Endothelial cell of umbilical vein (primary cell): ENCODE measurements at regions not wholly inside any gene's neighbourhood (a gene's known extent, or its start where the extent isn't known, plus 50 kb on each side); places are given as distances from the start of the nearest gene placed in this dataset.

ENCODE experiments used
- BruUV-seq: library from RNA; stranded (reverse); fragments of 400-500 nt; replicated peaks from 2 replicates; lab custom pipeline; 2021; lab: Mats Ljungman, UMichigan
- CTCF ChIA-PET: fragments of 300-600, 350-600 bp; sonication (Branson Sonifier 250); formaldehyde crosslinking; loops from one replicate; lab custom pipeline; 2021; ENCODE audit warnings: antibody characterized with exemption, inconsistent platforms; lab: Charles Lee
- POLR2A ChIA-PET: fragments of 300-600, 350-600 bp; sonication (Branson Sonifier 250); formaldehyde crosslinking; loops from one replicate; lab custom pipeline; 2021; ENCODE audit warnings: antibody characterized with exemption, inconsistent platforms; lab: Charles Lee
- DNase-seq: peaks from one replicate; pipeline ENCODE4 v3.0.0-alpha.2; 2011; ENCODE audit warnings: low read depth, low spot score
- FAIRE-seq: peaks from 2 replicates; lab custom pipeline; 2011; peaks lifted over from hg19 to GRCh38; lab: Jason Lieb, UNC
- H2AFZ ChIP-seq: 2 replicates; pipeline ENCODE4 v1.6.0; 2012; ENCODE audit warnings: low read depth, low read length, control low read depth, inconsistent platforms
- H3K27ac ChIP-seq: 2 replicates; pipeline ENCODE4 v1.5.1; 2011; ENCODE audit warnings: low read depth, mild to moderate bottlenecking, control low read depth, low read length, moderate library complexity; ENCODE audit not compliant: insufficient read depth
- H3K27me3 ChIP-seq, 2 experiments: 2 replicates each; pipeline versions ENCODE4 v1.6.0 to v1.6.1; 2011; ENCODE audit warnings: low read length in 2 of 2, mixed read lengths in 1 of 2; ENCODE audit not compliant: control insufficient read depth in 2 of 2, insufficient read depth in 2 of 2
- H3K36me3 ChIP-seq, 2 experiments: 2 replicates in 1 of 2; 3 replicates in 1 of 2; pipeline ENCODE4 v1.5.1; 2011; ENCODE audit warnings: low read length in 2 of 2, mild to moderate bottlenecking in 1 of 2, moderate library complexity in 1 of 2; ENCODE audit not compliant: control insufficient read depth in 2 of 2, insufficient read depth in 2 of 2; ENCODE audit errors: extremely low read depth in 1 of 2
- H3K4me1 ChIP-seq: 3 replicates; pipeline ENCODE4 v1.5.1; 2011; ENCODE audit warnings: mild to moderate bottlenecking, low read length; ENCODE audit not compliant: control insufficient read depth, insufficient read depth; ENCODE audit errors: extremely low read depth
- H3K4me2 ChIP-seq: 2 replicates; pipeline ENCODE4 v1.6.1; 2011; ENCODE audit warnings: low read length, control low read depth, mixed read lengths; ENCODE audit not compliant: insufficient read depth
- H3K4me3 ChIP-seq, 3 experiments: fragments of 200-600 bp in 1 of 3; sonication (generic), shearing (Covaris generic) in 1 of 3; replicated peaks in 1 of 3; 2 replicates each; pipeline ENCODE4 v1.5.1; 2011 to 2016; ENCODE audit warnings: control low read depth in 3 of 3, low read length in 3 of 3, mild to moderate bottlenecking in 2 of 3, inconsistent platforms in 1 of 3, low read depth in 1 of 3, moderate library complexity in 1 of 3; ENCODE audit not compliant: insufficient read depth in 1 of 3
- H3K79me2 ChIP-seq: 2 replicates; pipeline ENCODE4 v1.6.0; 2012; ENCODE audit warnings: low read length, inconsistent platforms; ENCODE audit not compliant: control insufficient read depth, insufficient read depth
- H3K9ac ChIP-seq: replicated peaks from 2 replicates; pipeline ENCODE3; 2011; ENCODE audit warnings: low read length, control low read depth; ENCODE audit not compliant: insufficient read depth; ENCODE audit errors: extremely low read depth
- H3K9me1 ChIP-seq: replicated peaks from 3 replicates; pipeline ENCODE4 v1.6.0; 2011; ENCODE audit warnings: mild to moderate bottlenecking, low read length; ENCODE audit not compliant: control insufficient read depth, insufficient read depth; ENCODE audit errors: extremely low read depth
- H3K9me3 ChIP-seq: replicated peaks from 2 replicates; pipeline ENCODE4 v1.5.1; 2012; ENCODE audit warnings: low read length, inconsistent platforms; ENCODE audit not compliant: control insufficient read depth, insufficient read depth
- H4K20me1 ChIP-seq: replicated peaks from 2 replicates; pipeline ENCODE3; 2011; ENCODE audit warnings: mild to moderate bottlenecking, low read length; ENCODE audit not compliant: control insufficient read depth, insufficient read depth; ENCODE audit errors: extremely low read depth
- EZH2 ChIP-seq: IDR thresholded peaks from 2 replicates; pipeline ENCODE4 v1.6.1; 2012; ENCODE audit warnings: borderline replicate concordance, low read depth, mild to moderate bottlenecking, moderate library complexity, low read length, inconsistent platforms; ENCODE audit not compliant: severe bottlenecking
- FOS ChIP-seq: IDR thresholded peaks from 2 replicates; pipeline ENCODE4 v1.6.1; 2011; ENCODE audit warnings: mild to moderate bottlenecking, low read length, moderate library complexity, borderline replicate concordance; ENCODE audit not compliant: insufficient read depth
- GATA2 ChIP-seq: IDR thresholded peaks from 2 replicates; pipeline ENCODE4 v1.7.0; 2011; ENCODE audit warnings: low read depth, mild to moderate bottlenecking, moderate library complexity, mixed read lengths, low read length; ENCODE audit not compliant: insufficient read length, insufficient read depth
- JUN ChIP-seq: IDR thresholded peaks from 2 replicates; pipeline ENCODE4 v1.6.1; 2011; ENCODE audit warnings: borderline replicate concordance, low read depth; ENCODE audit not compliant: insufficient read length, insufficient read depth
- MYC ChIP-seq: IDR thresholded peaks from one replicate; pipeline ENCODE4 v1.6.1; 2011; ENCODE audit warnings: mild to moderate bottlenecking, low read depth, low read length
- POLR2A ChIP-seq: IDR thresholded peaks from 2 replicates; pipeline ENCODE4 v1.6.1; 2012; ENCODE audit warnings: low read depth, mild to moderate bottlenecking, control low read depth, low read length
- POLR2AphosphoS5 ChIP-seq: IDR thresholded peaks from 2 replicates; pipeline ENCODE4 v1.6.1; 2012; ENCODE audit warnings: low read depth, mild to moderate bottlenecking, control low read depth, low read length, moderate library complexity; ENCODE audit not compliant: insufficient read depth
- dilution Hi-C: fragments of 300-500 bp; cut with MboI; formaldehyde crosslinking; loops from one replicate; pipeline ENCODE4 v1.15.0; 2019; ENCODE audit warnings: low sequenced_read_pairs; ENCODE audit not compliant: extremely low pct_ligation_motif_present
- intact Hi-C: fragments of 100-400 bp; cut with micrococcal nuclease; formaldehyde crosslinking; loops from one replicate; pipeline ENCODE4 v1.10.0; 2022
- TF ChIP-seq, protein P1 (sequence below): IDR thresholded peaks from 2 replicates; pipeline ENCODE4 v1.6.1; 2011; ENCODE audit not compliant: insufficient read depth, insufficient read length
- TF ChIP-seq, protein P2 (sequence below), 2 donors: IDR thresholded peaks; 1 replicate in 1 of 2; 2 replicates in 1 of 2; pipeline ENCODE4 v1.5.1; 2011; ENCODE audit warnings: low read length in 2 of 2, mild to moderate bottlenecking in 2 of 2, moderate library complexity in 2 of 2, control low read depth in 1 of 2, inconsistent platforms in 1 of 2, low read depth in 1 of 2; ENCODE audit not compliant: insufficient read depth in 1 of 2; ENCODE audit errors: extremely low read depth in 1 of 2

DNA sequence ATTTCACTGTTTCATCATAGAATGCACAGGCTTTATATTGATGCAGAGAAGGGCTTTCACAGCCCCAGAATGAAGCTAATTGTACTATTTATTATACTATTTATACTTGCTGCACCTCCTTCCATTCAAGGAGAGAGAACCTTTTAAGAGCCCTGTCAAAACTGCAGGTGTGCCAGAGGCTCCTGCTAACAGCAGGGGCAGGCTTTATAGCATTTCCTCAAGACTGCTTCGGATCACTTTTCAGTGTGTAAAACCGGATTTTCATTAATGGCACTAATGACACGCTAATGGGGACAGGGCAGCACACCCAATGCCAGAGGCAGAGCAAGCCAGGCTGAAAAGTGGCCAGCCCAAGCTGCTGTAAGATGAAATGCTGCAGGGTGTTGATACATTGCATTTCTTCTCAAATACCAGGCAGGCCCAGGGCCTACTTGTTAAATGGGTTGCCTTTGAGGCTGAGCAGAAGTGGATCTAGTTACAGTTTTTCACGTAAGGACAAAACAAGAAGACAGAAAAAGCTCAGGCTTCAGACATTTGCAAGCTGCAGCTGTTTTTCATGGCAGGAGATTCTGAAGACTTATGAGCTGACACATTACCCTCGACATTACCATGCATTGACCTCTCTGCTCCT is 487.7 kb upstream of the BTBD3 start:
- Histone ChIP-seq H3K4me2 (no peak overlapping the region), H3K4me1 (no peaks in the 10 kb centered on the region), H3K9ac (no peak overlapping the region), H3K27me3 (no peaks in the 10 kb centered on the region), H3K36me3 (no peaks in the 10 kb centered on the region), H3K9me3 (no peaks in the 10 kb centered on the region), H4K20me1 (no peaks in the 10 kb centered on the region), H3K4me3 (no peak overlapping the region), H2AFZ (no peak overlapping the region), H3K27ac (no peak overlapping the region), H3K79me2 (no peaks in the 10 kb centered on the region), H3K9me1 (no peaks in the 10 kb centered on the region)
- BruUV-seq = no TSS peak
- DNase-seq = no peak
- POLR2A ChIA-PET = no interaction called here
- no peak for TF ChIP-seq POLR2AphosphoS5
- dilution Hi-C loops = no loop called here
- CTCF ChIA-PET = no interaction called here
- intact Hi-C loops = no loop called here
- FAIRE-seq = no peak

DNA sequence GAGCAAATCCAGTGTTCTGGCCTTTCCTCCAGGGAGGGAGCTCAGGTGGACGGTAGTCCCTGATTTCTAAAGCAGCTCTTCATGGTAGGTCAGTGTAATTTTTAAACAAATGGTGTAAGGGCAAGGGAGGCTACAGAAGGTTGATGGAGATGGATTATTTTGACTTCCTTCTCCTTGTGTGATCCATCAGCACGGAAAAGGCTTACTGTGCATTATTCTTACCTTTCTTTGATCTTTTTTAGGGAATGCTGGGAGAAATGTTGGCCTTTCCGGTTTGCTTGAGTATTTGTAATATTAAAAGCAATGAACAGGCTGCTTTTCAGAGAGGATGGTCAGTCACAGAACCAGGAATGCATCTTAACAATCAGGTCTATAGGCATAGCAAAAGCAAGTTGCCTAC is 487.0 kb upstream of the BTBD3 start:
- Histone ChIP-seq H3K79me2 (no peaks in the 10 kb centered on the region), H4K20me1 (no peaks in the 10 kb centered on the region), H3K27ac (no peak overlapping the region), H3K27me3 (no peaks in the 10 kb centered on the region), H3K9me3 (no peaks in the 10 kb centered on the region), H3K36me3 (no peaks in the 10 kb centered on the region), H3K4me1 (no peaks in the 10 kb centered on the region), H3K9ac (no peak overlapping the region), H3K4me3 (no peak overlapping the region), H2AFZ (no peak overlapping the region), H3K9me1 (no peaks in the 10 kb centered on the region), H3K4me2 (no peak overlapping the region)
- intact Hi-C loops = no loop called here
- POLR2A ChIA-PET = no interaction called here
- TF ChIP-seq, protein P1, sequence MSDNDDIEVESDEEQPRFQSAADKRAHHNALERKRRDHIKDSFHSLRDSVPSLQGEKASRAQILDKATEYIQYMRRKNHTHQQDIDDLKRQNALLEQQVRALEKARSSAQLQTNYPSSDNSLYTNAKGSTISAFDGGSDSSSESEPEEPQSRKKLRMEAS = no peak
- TF ChIP-seq GATA2 = no peak
- TF ChIP-seq JUN = no peak
- TF ChIP-seq EZH2 = no peak
- TF ChIP-seq MYC = no peak
- TF ChIP-seq POLR2A = no peak
- TF ChIP-seq, protein P2, sequence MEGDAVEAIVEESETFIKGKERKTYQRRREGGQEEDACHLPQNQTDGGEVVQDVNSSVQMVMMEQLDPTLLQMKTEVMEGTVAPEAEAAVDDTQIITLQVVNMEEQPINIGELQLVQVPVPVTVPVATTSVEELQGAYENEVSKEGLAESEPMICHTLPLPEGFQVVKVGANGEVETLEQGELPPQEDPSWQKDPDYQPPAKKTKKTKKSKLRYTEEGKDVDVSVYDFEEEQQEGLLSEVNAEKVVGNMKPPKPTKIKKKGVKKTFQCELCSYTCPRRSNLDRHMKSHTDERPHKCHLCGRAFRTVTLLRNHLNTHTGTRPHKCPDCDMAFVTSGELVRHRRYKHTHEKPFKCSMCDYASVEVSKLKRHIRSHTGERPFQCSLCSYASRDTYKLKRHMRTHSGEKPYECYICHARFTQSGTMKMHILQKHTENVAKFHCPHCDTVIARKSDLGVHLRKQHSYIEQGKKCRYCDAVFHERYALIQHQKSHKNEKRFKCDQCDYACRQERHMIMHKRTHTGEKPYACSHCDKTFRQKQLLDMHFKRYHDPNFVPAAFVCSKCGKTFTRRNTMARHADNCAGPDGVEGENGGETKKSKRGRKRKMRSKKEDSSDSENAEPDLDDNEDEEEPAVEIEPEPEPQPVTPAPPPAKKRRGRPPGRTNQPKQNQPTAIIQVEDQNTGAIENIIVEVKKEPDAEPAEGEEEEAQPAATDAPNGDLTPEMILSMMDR (IDR thresholded peaks at IDR 0.05; ENCODE audit: extremely low read depth in 1 of 2, insufficient read depth in 1 of 2, low read depth in 1 of 2, low read length in 2 of 2) = no peak
- no peak for TF ChIP-seq FOS
- TF ChIP-seq POLR2AphosphoS5 = no peak
- FAIRE-seq (no peak), DNase-seq (no peak)
- CTCF ChIA-PET = no interaction called here
- no TSS peak for BruUV-seq
- dilution Hi-C loops = no loop called here
